NB4 (cell line): ENCODE measurements at regions not wholly inside any gene's neighbourhood (a gene's known extent, or its start where the extent isn't known, plus 50 kb on each side); places are given as distances from the start of the nearest gene placed in this dataset.

Source experiments
- DNase-seq: peaks from one replicate; pipeline ENCODE4 v3.0.0; 2010; ENCODE audit warnings: low read depth
- H3K4me3 ChIP-seq: one replicate; pipeline ENCODE4 v1.5.1; 2011; ENCODE audit warnings: mild to moderate bottlenecking, low read depth, low read length, moderate library complexity
- MAX ChIP-seq: IDR thresholded peaks from 2 replicates; pipeline ENCODE4 v1.6.1; 2011; ENCODE audit warnings: low read depth, low read length
- MYC ChIP-seq: IDR thresholded peaks from 2 replicates; pipeline ENCODE4 v1.6.1; 2011; ENCODE audit warnings: low read depth, low read length
- POLR2A ChIP-seq: IDR thresholded peaks from 2 replicates; pipeline ENCODE4 v1.6.1; 2011; ENCODE audit warnings: mild to moderate bottlenecking; ENCODE audit not compliant: insufficient read length; ENCODE audit errors: extremely low read depth
- TF ChIP-seq, protein P1 (sequence below): IDR thresholded peaks from one replicate; pipeline ENCODE4 v1.5.1; 2012; ENCODE audit warnings: low read depth, low read length

DNA sequence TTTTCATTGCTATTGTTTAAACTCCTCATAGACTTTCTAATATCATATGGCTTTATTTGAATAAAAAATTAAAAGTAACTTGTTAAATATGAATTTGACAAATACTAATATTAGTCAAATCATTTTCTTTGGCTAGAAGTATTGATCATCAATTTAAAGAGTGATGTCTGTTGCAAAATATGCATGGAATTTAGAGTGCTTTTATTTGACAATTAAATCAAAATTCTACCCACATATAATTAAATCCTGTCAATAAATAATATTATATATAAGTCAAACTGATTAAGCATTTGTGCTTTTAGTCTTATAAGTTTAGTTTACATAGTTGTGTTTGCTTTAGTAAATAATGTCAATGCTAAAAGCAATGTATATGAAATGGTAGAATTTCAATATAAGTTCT is 318.6 kb upstream of the ROBO1 start:
- H3K4me3 ChIP-seq: no peak overlapping the region
- DNase-seq: no peak
- TF ChIP-seq, protein P1, sequence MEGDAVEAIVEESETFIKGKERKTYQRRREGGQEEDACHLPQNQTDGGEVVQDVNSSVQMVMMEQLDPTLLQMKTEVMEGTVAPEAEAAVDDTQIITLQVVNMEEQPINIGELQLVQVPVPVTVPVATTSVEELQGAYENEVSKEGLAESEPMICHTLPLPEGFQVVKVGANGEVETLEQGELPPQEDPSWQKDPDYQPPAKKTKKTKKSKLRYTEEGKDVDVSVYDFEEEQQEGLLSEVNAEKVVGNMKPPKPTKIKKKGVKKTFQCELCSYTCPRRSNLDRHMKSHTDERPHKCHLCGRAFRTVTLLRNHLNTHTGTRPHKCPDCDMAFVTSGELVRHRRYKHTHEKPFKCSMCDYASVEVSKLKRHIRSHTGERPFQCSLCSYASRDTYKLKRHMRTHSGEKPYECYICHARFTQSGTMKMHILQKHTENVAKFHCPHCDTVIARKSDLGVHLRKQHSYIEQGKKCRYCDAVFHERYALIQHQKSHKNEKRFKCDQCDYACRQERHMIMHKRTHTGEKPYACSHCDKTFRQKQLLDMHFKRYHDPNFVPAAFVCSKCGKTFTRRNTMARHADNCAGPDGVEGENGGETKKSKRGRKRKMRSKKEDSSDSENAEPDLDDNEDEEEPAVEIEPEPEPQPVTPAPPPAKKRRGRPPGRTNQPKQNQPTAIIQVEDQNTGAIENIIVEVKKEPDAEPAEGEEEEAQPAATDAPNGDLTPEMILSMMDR: no peak
- no peak for TF ChIP-seq MAX
- no peak for TF ChIP-seq MYC
- no peak for TF ChIP-seq POLR2A

GRCh38 chr3:80079886-80080285 is 312.1 kb upstream of the ROBO1 start:
- TF ChIP-seq, protein P1: no peak
- TF ChIP-seq MYC: no peak
- no peak for DNase-seq
- no peak overlapping the region for H3K4me3 ChIP-seq

DNA sequence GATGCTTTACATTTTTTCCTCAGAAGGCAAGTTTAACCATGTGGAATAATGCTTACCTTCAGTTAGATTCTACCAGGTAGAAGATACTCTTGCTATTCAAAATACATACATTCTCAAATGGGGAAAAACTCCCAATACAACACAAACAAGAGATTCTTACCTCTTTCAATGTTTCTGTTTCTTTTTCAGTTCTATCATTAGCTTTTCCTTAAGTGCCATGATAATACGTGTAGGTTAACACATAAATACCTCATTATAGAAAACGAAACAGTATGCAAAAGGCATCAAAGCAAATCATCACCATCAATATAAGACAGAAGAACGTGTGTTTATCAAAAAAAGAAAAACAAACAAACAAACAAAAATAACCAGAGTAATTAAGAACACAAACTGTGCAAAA is 300.7 kb upstream of the ROBO1 start:
- H3K4me3 ChIP-seq: no peak overlapping the region
- TF ChIP-seq MAX (no peak), POLR2A (no peak)
- DNase-seq: no peak

- no peak for DNase-seq
- TF ChIP-seq, protein P1: no peak
- TF ChIP-seq POLR2A (no peak), MYC (no peak), MAX (no peak)
- H3K4me3 ChIP-seq: no peak overlapping the region
These were observed 295.7 kb upstream of the ROBO1 start for GRCh38 chr3:80063535-80063934.

DNA sequence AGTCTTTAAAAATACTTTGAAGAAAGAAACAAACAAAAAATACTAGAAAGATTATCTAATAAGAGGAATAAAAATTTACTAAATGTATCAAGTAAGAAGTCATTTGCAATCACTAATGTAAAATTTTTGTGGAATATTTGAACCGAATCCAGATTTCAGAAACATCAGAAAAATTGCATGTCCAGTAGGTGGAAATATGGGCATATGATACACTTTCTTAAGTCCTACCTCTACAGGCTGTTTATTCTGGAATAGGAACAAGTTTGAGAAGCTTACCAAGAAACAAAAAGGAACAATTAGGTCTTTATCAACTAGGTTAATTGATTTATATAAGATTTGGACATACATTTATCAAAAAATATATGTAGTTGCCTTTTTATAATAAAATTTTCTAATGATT is 292.9 kb upstream of the ROBO1 start:
- no peak overlapping the region for H3K4me3 ChIP-seq
- no peak for DNase-seq
- no peak for TF ChIP-seq MAX
- TF ChIP-seq POLR2A: no peak
- TF ChIP-seq MYC: no peak
- TF ChIP-seq, protein P1: no peak

- TF ChIP-seq MYC: no peak
- TF ChIP-seq, protein P1: no peak
- TF ChIP-seq MAX: no peak
- TF ChIP-seq POLR2A: no peak
- no peak for DNase-seq
These were observed 287.5 kb upstream of the ROBO1 start for GRCh38 chr3:80055306-80055705.

More at GRCh38 chr3:80055306-80055705, 287.5 kb upstream of the ROBO1 start:
- H3K4me3 ChIP-seq: no peak overlapping the region
